IMR-90 (cell line): ENCODE measurements at regions not wholly inside any gene's neighbourhood (a gene's known extent, or its start where the extent isn't known, plus 50 kb on each side); places are given as distances from the start of the nearest gene placed in this dataset.

Source experiments
- ATAC-seq: fragments of 200-7000 bp; cut with Tn5 transposase; 2 replicates; pipeline ENCODE4 v1.9.1; 2020; ENCODE audit warnings: low read depth, mild to moderate bottlenecking, moderate library complexity
- BruUV-seq: library from RNA; stranded (reverse); fragments of 400-500 nt; replicated peaks from 2 replicates; lab custom pipeline; 2021; lab: Mats Ljungman, UMichigan
- CTCF ChIA-PET: fragments of 300-600 bp; formaldehyde crosslinking; extraction: SDS; loops from one replicate; lab custom pipeline; 2021; ENCODE audit warnings: antibody characterized with exemption; lab: Yijun Ruan, JAX
- POLR2A ChIA-PET: fragments of 300-600 bp; sonication (Branson Sonifier 250); formaldehyde crosslinking; loops from one replicate; lab custom pipeline; 2022; ENCODE audit warnings: antibody characterized with exemption; ENCODE audit not compliant: unreplicated experiment; lab: Charles Lee
- DNase-seq: peaks from one replicate; pipeline ENCODE4 v3.0.0; 2013
- H2AFZ ChIP-seq: replicated peaks from 2 replicates; pipeline ENCODE3; 2013; ENCODE audit warnings: low read length, mild to moderate bottlenecking; ENCODE audit not compliant: poor library complexity
- H2AK5ac ChIP-seq: 2 replicates; pipeline ENCODE4 v1.6.1; 2013; ENCODE audit warnings: low read depth, low read length, inconsistent platforms
- H2AK9ac ChIP-seq: replicated peaks from 2 replicates; pipeline ENCODE3; 2013; ENCODE audit warnings: mild to moderate bottlenecking, low read depth, low read length, moderate library complexity; ENCODE audit not compliant: poor library complexity
- H2BK120ac ChIP-seq: 2 replicates; pipeline ENCODE4 v1.6.1; 2013; ENCODE audit warnings: low read depth, low read length, inconsistent platforms
- H2BK15ac ChIP-seq: 3 replicates; pipeline ENCODE4 v1.6.1; 2013; ENCODE audit warnings: low read depth, low read length, inconsistent platforms
- H2BK20ac ChIP-seq: 2 replicates; pipeline ENCODE4 v1.6.1; 2013; ENCODE audit warnings: low read depth, mild to moderate bottlenecking, inconsistent platforms, low read length, moderate library complexity
- H2BK5ac ChIP-seq: 2 replicates; pipeline ENCODE4 v1.6.1; 2013; ENCODE audit warnings: mild to moderate bottlenecking, low read depth, low read length, inconsistent platforms; ENCODE audit not compliant: poor library complexity, severe bottlenecking
- H3K14ac ChIP-seq: replicated peaks from 2 replicates; pipeline ENCODE4 v1.6.1; 2013; ENCODE audit warnings: low read depth, low read length, inconsistent platforms
- H3K18ac ChIP-seq: 2 replicates; pipeline ENCODE4 v1.6.1; 2013; ENCODE audit warnings: low read depth, low read length, control low read depth
- H3K23ac ChIP-seq: 2 replicates; pipeline ENCODE4 v1.6.1; 2013; ENCODE audit warnings: low read depth, low read length, inconsistent platforms
- H3K27ac ChIP-seq: 2 replicates; pipeline ENCODE4 v1.5.1; 2013; ENCODE audit warnings: mild to moderate bottlenecking, control low read depth, low read length; ENCODE audit not compliant: insufficient read depth
- H3K27me3 ChIP-seq: 2 replicates; pipeline ENCODE4 v1.6.1; 2013; ENCODE audit warnings: low read length; ENCODE audit not compliant: control insufficient read depth, insufficient read depth
- H3K36me3 ChIP-seq: 2 replicates; pipeline ENCODE4 v1.6.1; 2013; ENCODE audit warnings: low read length, mixed read lengths; ENCODE audit not compliant: control insufficient read depth, insufficient read depth
- H3K4ac ChIP-seq: 2 replicates; pipeline ENCODE4 v1.6.1; 2013; ENCODE audit warnings: low read depth, low read length, inconsistent platforms
- H3K4me1 ChIP-seq: 2 replicates; pipeline ENCODE4 v1.6.1; 2013; ENCODE audit warnings: low read length, mixed read lengths; ENCODE audit not compliant: control insufficient read depth, insufficient read depth
- H3K4me2 ChIP-seq: 2 replicates; pipeline ENCODE4 v1.6.1; 2013; ENCODE audit warnings: low read depth, mild to moderate bottlenecking, control low read depth, low read length, moderate library complexity
- H3K4me3 ChIP-seq: 2 replicates; pipeline ENCODE4 v1.5.1; 2013; ENCODE audit warnings: low read depth, mild to moderate bottlenecking, control low read depth, low read length, moderate library complexity; ENCODE audit not compliant: insufficient read depth
- H3K56ac ChIP-seq: 2 replicates; pipeline ENCODE4 v1.6.1; 2013; ENCODE audit warnings: low read length, inconsistent platforms; ENCODE audit not compliant: insufficient read depth; ENCODE audit errors: extremely low read depth
- H3K79me1 ChIP-seq, 2 experiments: 2 replicates each; pipeline ENCODE4 v1.6.1; 2013; ENCODE audit warnings: low read length in 2 of 2, inconsistent platforms in 1 of 2, low read depth in 1 of 2
- H3K9ac ChIP-seq: 2 replicates; pipeline ENCODE4 v1.6.1; 2013; ENCODE audit warnings: low read depth, low read length, control low read depth
- H3K9me1 ChIP-seq: 2 replicates; pipeline ENCODE4 v1.6.1; 2013; ENCODE audit warnings: low read length, inconsistent platforms; ENCODE audit not compliant: insufficient read depth
- H3K9me3 ChIP-seq: 2 replicates; pipeline ENCODE4 v1.6.1; 2013; ENCODE audit warnings: low read length; ENCODE audit not compliant: control insufficient read depth, insufficient read depth
- H4K20me1 ChIP-seq: 2 replicates; pipeline ENCODE4 v1.6.1; 2013; ENCODE audit warnings: low read length, inconsistent platforms; ENCODE audit not compliant: insufficient read depth
- H4K5ac ChIP-seq: 2 replicates; pipeline ENCODE4 v1.6.1; 2013; ENCODE audit warnings: mild to moderate bottlenecking, low read depth, low read length, control low read depth
- H4K8ac ChIP-seq, 2 experiments: 2 replicates each; pipeline ENCODE4 v1.6.1; 2013; ENCODE audit warnings: low read depth in 2 of 2, low read length in 2 of 2, control low read depth in 1 of 2, inconsistent platforms in 1 of 2
- H4K91ac ChIP-seq: 2 replicates; pipeline ENCODE4 v1.6.1; 2013; ENCODE audit warnings: low read depth, low read length, inconsistent platforms; ENCODE audit not compliant: insufficient read depth
- BHLHE40 ChIP-seq: fragments of 150-350 bp; IDR thresholded peaks from 2 replicates; pipeline ENCODE4 v1.6.1; 2016; ENCODE audit warnings: mild to moderate bottlenecking, low read depth, low read length
- FOS ChIP-seq: fragments of 150-350 bp; IDR thresholded peaks from 2 replicates; pipeline ENCODE4 v1.6.1; 2016; ENCODE audit warnings: low read depth, low read length
- MAZ ChIP-seq: IDR thresholded peaks from 2 replicates; pipeline ENCODE4 v1.6.1; 2012; ENCODE audit warnings: low read depth, mild to moderate bottlenecking, low read length, improper control_type of control experiment, moderate library complexity, borderline replicate concordance
- MXI1 ChIP-seq: IDR thresholded peaks from 2 replicates; pipeline ENCODE4 v1.6.1; 2012; ENCODE audit warnings: low read depth, mild to moderate bottlenecking, low read length, moderate library complexity, borderline replicate concordance
- SMC3 ChIP-seq: fragments of 150-350 bp; IDR thresholded peaks from 2 replicates; pipeline ENCODE4 v1.6.1; 2016; ENCODE audit warnings: low read depth, mild to moderate bottlenecking, antibody characterized with exemption, low read length, moderate library complexity
- WGBS, 2 experiments: methylation state at CpG; one replicate each; pipeline versions ENCODE4 v1.1.5 to v1.1.7; 2013; ENCODE audit warnings: missing lambda C conversion rate in 2 of 2; ENCODE audit not compliant: insufficient read length in 1 of 2; ENCODE audit errors: extremely low coverage in 2 of 2; 5-methylcytosine and 5-hydroxymethylcytosine counted together
- dilution Hi-C: fragments of 300-500 bp; cut with HindIII; formaldehyde crosslinking; loops from one replicate; pipeline ENCODE4 v1.14.3; 2018; ENCODE audit warnings: low sequenced_read_pairs; ENCODE audit not compliant: unreplicated experiment
- in situ Hi-C: fragments of 300-500 bp; cut with MboI; formaldehyde crosslinking; loops from 3 replicates; pipeline ENCODE4 v1.14.3; 2019; ENCODE audit warnings: low sequenced_read_pairs, inconsistent platforms, mixed read lengths
- intact Hi-C: fragments of 100-400 bp; cut with micrococcal nuclease; formaldehyde crosslinking; loops from 2 replicates; pipeline ENCODE4 v1.10.0; 2022
- TF ChIP-seq, protein P1 (sequence below): fragments of 150-350 bp; IDR thresholded peaks from 2 replicates; pipeline ENCODE4 v1.6.1; 2016; ENCODE audit warnings: low read depth, mild to moderate bottlenecking, low read length, moderate library complexity, borderline replicate concordance
- TF ChIP-seq, protein P2 (sequence below): conservative IDR thresholded peaks from 2 replicates; pipeline ENCODE4 v1.5.1; 2012; ENCODE audit warnings: mild to moderate bottlenecking, low read depth, low read length, improper control_type of control experiment

DNA sequence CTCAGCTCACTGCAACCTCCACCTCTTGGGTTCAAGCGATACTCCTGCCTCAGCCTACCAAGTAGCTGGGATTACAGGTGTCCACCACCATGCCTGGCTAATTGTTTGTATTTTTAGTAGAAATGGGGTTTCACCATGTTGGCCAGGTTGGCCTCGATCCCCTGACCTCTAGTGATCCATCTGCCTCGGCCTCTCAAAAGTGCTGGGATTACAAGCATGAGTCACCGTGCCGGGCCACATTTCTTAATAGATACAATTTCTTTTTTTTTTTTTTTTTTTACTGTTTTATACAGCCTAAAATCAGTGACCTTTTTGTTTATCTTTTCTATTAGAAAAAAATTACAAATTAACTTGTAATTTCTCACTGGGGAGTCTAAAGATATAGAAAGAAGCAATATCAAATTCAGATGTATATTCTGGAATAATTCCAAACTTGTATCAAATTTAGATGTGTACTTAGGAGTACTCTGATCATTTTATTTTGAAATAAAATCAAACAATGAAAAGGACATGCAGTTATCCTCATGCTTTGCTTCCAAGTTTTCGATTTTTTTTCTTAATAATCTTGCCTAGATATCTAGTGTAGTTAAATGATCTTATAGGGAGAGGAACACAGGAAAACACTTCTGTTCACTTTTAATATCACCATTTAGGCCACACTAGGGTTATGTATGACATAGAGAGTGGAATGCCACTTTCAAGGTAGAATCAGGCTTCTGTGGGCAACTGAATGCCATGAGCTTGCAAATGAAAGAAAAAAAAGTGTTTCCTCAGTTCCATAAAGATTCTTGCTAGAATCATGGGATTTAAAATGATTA is 1089.3 kb downstream of the SUCLG1 start:
- no peak overlapping the region for H2BK20ac ChIP-seq
- H4K5ac ChIP-seq: no peak overlapping the region
- no peak overlapping the region for H2BK5ac ChIP-seq
- no peak overlapping the region for H3K18ac ChIP-seq
- intact Hi-C loops (no loop called here), dilution Hi-C loops (no loop called here), in situ Hi-C loops (no loop called here)
- no peak overlapping the region for H2AK9ac ChIP-seq
- no peak overlapping the region for H3K56ac ChIP-seq
- H2BK120ac ChIP-seq: no peak overlapping the region
- no peak overlapping the region for H2AFZ ChIP-seq
- H3K4me3 ChIP-seq: no peak overlapping the region
- H3K14ac ChIP-seq: no peak overlapping the region
- no peaks in the 10 kb centered on the region for H3K27me3 ChIP-seq
- H2AK5ac ChIP-seq: no peak overlapping the region
- H4K8ac ChIP-seq: no peak overlapping the region
- H4K20me1 ChIP-seq: no peaks in the 10 kb centered on the region
- H2BK15ac ChIP-seq: no peak overlapping the region
- CTCF ChIA-PET: no interaction called here
- no peak overlapping the region for H4K91ac ChIP-seq
- no peak overlapping the region for H3K9ac ChIP-seq
- DNase-seq: no peak
- no TSS peak for BruUV-seq
- TF ChIP-seq, protein P1, sequence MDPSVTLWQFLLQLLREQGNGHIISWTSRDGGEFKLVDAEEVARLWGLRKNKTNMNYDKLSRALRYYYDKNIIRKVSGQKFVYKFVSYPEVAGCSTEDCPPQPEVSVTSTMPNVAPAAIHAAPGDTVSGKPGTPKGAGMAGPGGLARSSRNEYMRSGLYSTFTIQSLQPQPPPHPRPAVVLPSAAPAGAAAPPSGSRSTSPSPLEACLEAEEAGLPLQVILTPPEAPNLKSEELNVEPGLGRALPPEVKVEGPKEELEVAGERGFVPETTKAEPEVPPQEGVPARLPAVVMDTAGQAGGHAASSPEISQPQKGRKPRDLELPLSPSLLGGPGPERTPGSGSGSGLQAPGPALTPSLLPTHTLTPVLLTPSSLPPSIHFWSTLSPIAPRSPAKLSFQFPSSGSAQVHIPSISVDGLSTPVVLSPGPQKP: no peak
- no peak for TF ChIP-seq MXI1
- TF ChIP-seq, protein P2, sequence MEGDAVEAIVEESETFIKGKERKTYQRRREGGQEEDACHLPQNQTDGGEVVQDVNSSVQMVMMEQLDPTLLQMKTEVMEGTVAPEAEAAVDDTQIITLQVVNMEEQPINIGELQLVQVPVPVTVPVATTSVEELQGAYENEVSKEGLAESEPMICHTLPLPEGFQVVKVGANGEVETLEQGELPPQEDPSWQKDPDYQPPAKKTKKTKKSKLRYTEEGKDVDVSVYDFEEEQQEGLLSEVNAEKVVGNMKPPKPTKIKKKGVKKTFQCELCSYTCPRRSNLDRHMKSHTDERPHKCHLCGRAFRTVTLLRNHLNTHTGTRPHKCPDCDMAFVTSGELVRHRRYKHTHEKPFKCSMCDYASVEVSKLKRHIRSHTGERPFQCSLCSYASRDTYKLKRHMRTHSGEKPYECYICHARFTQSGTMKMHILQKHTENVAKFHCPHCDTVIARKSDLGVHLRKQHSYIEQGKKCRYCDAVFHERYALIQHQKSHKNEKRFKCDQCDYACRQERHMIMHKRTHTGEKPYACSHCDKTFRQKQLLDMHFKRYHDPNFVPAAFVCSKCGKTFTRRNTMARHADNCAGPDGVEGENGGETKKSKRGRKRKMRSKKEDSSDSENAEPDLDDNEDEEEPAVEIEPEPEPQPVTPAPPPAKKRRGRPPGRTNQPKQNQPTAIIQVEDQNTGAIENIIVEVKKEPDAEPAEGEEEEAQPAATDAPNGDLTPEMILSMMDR: no peak
- TF ChIP-seq FOS: no peak
- no peak for TF ChIP-seq SMC3
- TF ChIP-seq BHLHE40: no peak
- no peak for TF ChIP-seq MAZ
- H3K79me1 ChIP-seq: no peaks in the 10 kb centered on the region
- H3K9me1 ChIP-seq: no peaks in the 10 kb centered on the region
- H3K4me1 ChIP-seq: no peaks in the 10 kb centered on the region
- H3K4me2 ChIP-seq: no peak overlapping the region
- no peak for ATAC-seq
- no peak overlapping the region for H3K23ac ChIP-seq
- H3K36me3 ChIP-seq: no peaks in the 10 kb centered on the region
- WGBS, 2 experiments: no CpG with 5 or more reads among the region's 6 CpGs
- H3K9me3 ChIP-seq: no peaks in the 10 kb centered on the region
- H3K4ac ChIP-seq: no peak overlapping the region
- no peak overlapping the region for H3K27ac ChIP-seq
- POLR2A ChIA-PET: no interaction called here
